Transverse colon (tissue), 4 donors: ENCODE measurements at regions not wholly inside any gene's neighbourhood (a gene's known extent, or its start where the extent isn't known, plus 50 kb on each side); places are given as distances from the start of the nearest gene placed in this dataset.

Experiments used
- DNase-seq: peaks from one replicate; pipeline ENCODE4 v3.0.0-alpha.2; 2019
- H3K27ac ChIP-seq, 4 donors: fragments of 200-600 bp; sonication (generic); 2 replicates each; pipeline ENCODE4 v1.5.1; 2016 to 2018; ENCODE audit warnings: inconsistent platforms in 4 of 4
- H3K27me3 ChIP-seq: fragments of 200-600 bp; sonication (generic); 2 replicates; pipeline ENCODE4 v1.5.1; 2017; ENCODE audit warnings: inconsistent platforms
- H3K36me3 ChIP-seq, 4 donors: fragments of 200-600 bp; sonication (generic); 2 replicates each; pipeline ENCODE4 v1.5.1; 2017 to 2019; ENCODE audit warnings: inconsistent platforms in 4 of 4
- H3K4me1 ChIP-seq, 4 donors: fragments of 200-600 bp; sonication (generic); 2 replicates each; pipeline ENCODE4 v1.5.1; 2017 to 2020; ENCODE audit warnings: inconsistent platforms in 4 of 4
- H3K4me3 ChIP-seq, 4 donors: fragments of 200-600 bp; sonication (generic); 1 replicate in 1 of 4; 2 replicates in 3 of 4; pipeline versions ENCODE4 v1.5.1 to v1.6.1; 2017 to 2019; ENCODE audit warnings: inconsistent platforms in 4 of 4
- H3K9me3 ChIP-seq, 2 donors: fragments of 200-600 bp; sonication (generic); 2 replicates each; pipeline ENCODE4 v1.5.1; 2017 to 2019; ENCODE audit warnings: inconsistent platforms in 2 of 2
- CTCF ChIP-seq, 5 experiments: fragments of 200-600 bp in 3 of 5; fragments of 450-650 bp in 2 of 5; sonication (generic) in 3 of 5; IDR thresholded peaks; 1 replicate in 2 of 5; 2 replicates in 3 of 5; pipeline ENCODE4 v1.5.1; 2016 to 2017; ENCODE audit warnings: antibody characterized with exemption in 5 of 5, inconsistent platforms in 3 of 5, mild to moderate bottlenecking in 2 of 5, moderate library complexity in 1 of 5
- EP300 ChIP-seq: sonication (generic); formaldehyde crosslinking; IDR thresholded peaks from one replicate; pipeline ENCODE4 v1.6.1; 2017; ENCODE audit warnings: antibody characterized with exemption, low read depth
- POLR2A ChIP-seq: fragments of 450-650 bp; IDR thresholded peaks from one replicate; pipeline ENCODE4 v1.6.1; 2016; ENCODE audit warnings: antibody characterized with exemption, mild to moderate bottlenecking, moderate library complexity
- POLR2AphosphoS5 ChIP-seq, 3 donors: sonication (generic); formaldehyde crosslinking; IDR thresholded peaks; one replicate each; pipeline ENCODE4 v1.6.1; 2016; ENCODE audit warnings: antibody characterized with exemption in 3 of 3
- WGBS, 2 donors: methylation state at CpG; one replicate each; pipeline ENCODE4 v1.1.5; 2018; ENCODE audit warnings: low coverage in 1 of 2; 5-methylcytosine and 5-hydroxymethylcytosine counted together
- in situ Hi-C, 4 donors: fragments of 200-750 bp; cut with MboI; loops; one replicate each; pipeline versions ENCODE4 v1.15.0 to v1.15.1; 2017; ENCODE audit warnings: low sequenced_read_pairs in 3 of 4, low pct_ligation_motif_present in 1 of 4, low pct_unique_long_range_greater_than_20kb in 1 of 4
- intact Hi-C: fragments of 100-400 bp; cut with DNase I; formaldehyde crosslinking; loops from one replicate; pipeline ENCODE4 v1.15.1; 2023; ENCODE audit warnings: low total_unique reads

- in situ Hi-C loops = no loop called here
- WGBS, 2 donors = 48 to 63% methylated on average over 1 of the region's 1 CpG
Measured at GRCh38 chr6:153790876-153791473, 248.1 kb upstream of the OPRM1 start.

GRCh38 chr6:153790048-153790447 lies 249.0 kb upstream of the OPRM1 start:
- no peak for DNase-seq
- in situ Hi-C loops = no loop called here
- H3K27ac ChIP-seq = no peak overlapping the region

More at GRCh38 chr6:153790876-153791473, 248.1 kb upstream of the OPRM1 start:
- Histone ChIP-seq H3K4me1 (peaks cover 0 to 15% (median 0%) of the 10 kb centered on the region in 4 donors), H3K27ac (no peak overlapping the region), H3K27me3 (no peaks in the 10 kb centered on the region), H3K9me3 (no peaks in the 10 kb centered on the region), H3K36me3 (no peaks in the 10 kb centered on the region), H3K4me3 (no peak overlapping the region)
- TF ChIP-seq CTCF (IDR thresholded peaks at IDR 0.05) (no peak), EP300 (no peak), POLR2AphosphoS5 (IDR thresholded peaks at IDR 0.05) (no peak), POLR2A (no peak)
- DNase-seq = no peak
- intact Hi-C loops = no loop called here

GRCh38 chr6:153787341-153787606 lies 251.8 kb upstream of the OPRM1 start:
- TF ChIP-seq POLR2AphosphoS5 (IDR thresholded peaks at IDR 0.05) (peak in 1 of 3 donors; percentile 15), POLR2A (no peak)
- DNase-seq = peak; percentile 69
- Histone ChIP-seq H3K4me3 (no peak overlapping the region), H3K36me3 (no peaks in the 10 kb centered on the region), H3K4me1 (peaks cover 0 to 15% (median 0%) of the 10 kb centered on the region in 4 donors), H3K27ac (peak overlapping the region in 3 of 4 donors; percentile 6 to 57 (median 12)), H3K9me3 (no peaks in the 10 kb centered on the region), H3K27me3 (no peaks in the 10 kb centered on the region)
- intact Hi-C loops (no loop called here), in situ Hi-C loops (no loop called here)
- 36% methylated on average over 1 of the region's 1 CpG; no CpG with 5 or more reads in 1 of the 2 donors for WGBS, 2 donors

More at GRCh38 chr6:153790048-153790447, 249.0 kb upstream of the OPRM1 start:
- 58 to 70% methylated on average over 3 to 4 of the region's 7 CpGs for WGBS, 2 donors
- peak in 3 of 5 experiments; percentile 7 to 34 (median 12) for TF ChIP-seq CTCF (IDR thresholded peaks at IDR 0.05)
- no peak for TF ChIP-seq EP300
- H3K27me3 ChIP-seq = no peaks in the 10 kb centered on the region
- no peaks in the 10 kb centered on the region for H3K36me3 ChIP-seq
- no peaks in the 10 kb centered on the region for H3K9me3 ChIP-seq
- no peak overlapping the region for H3K4me3 ChIP-seq
- H3K4me1 ChIP-seq = peaks cover 0 to 15% (median 0%) of the 10 kb centered on the region in 4 donors
- intact Hi-C loops = no loop called here

GRCh38 chr6:153781306-153781705 lies 257.7 kb upstream of the OPRM1 start:
- Histone ChIP-seq H3K4me3 (no peak overlapping the region), H3K9me3 (no peaks in the 10 kb centered on the region), H3K27ac (no peak overlapping the region), H3K36me3 (no peaks in the 10 kb centered on the region), H3K27me3 (no peaks in the 10 kb centered on the region), H3K4me1 (peaks cover 0 to under 1% (median 0%) of the 10 kb centered on the region in 4 donors)
- intact Hi-C loops (no loop called here), in situ Hi-C loops (no loop called here)
- WGBS, 2 donors = 74 to 100% methylated on average over 1 of the region's 1 CpG
- no peak for TF ChIP-seq CTCF (IDR thresholded peaks at IDR 0.05)
- no peak for TF ChIP-seq POLR2AphosphoS5 (IDR thresholded peaks at IDR 0.05)
- no peak for TF ChIP-seq EP300
- TF ChIP-seq POLR2A = no peak
- no peak for DNase-seq

- TF ChIP-seq EP300 (no peak), POLR2A (no peak), POLR2AphosphoS5 (IDR thresholded peaks at IDR 0.05) (no peak), CTCF (IDR thresholded peaks at IDR 0.05) (no peak)
- in situ Hi-C loops = no loop called here
- 88 to 100% methylated on average over 1 of the region's 1 CpG for WGBS, 2 donors
- Histone ChIP-seq H3K36me3 (no peaks in the 10 kb centered on the region), H3K4me1 (no peaks in the 10 kb centered on the region), H3K27ac (no peak overlapping the region), H3K9me3 (no peaks in the 10 kb centered on the region), H3K27me3 (no peaks in the 10 kb centered on the region), H3K4me3 (no peak overlapping the region)
- intact Hi-C loops = no loop called here
- DNase-seq = no peak
Measured at GRCh38 chr6:153780011-153780410, 259.0 kb upstream of the OPRM1 start.
